ENCODE measurements at regions not wholly inside any gene's neighbourhood (a gene's known extent, or its start where the extent isn't known, plus 50 kb on each side); places are given as distances from the start of the nearest gene placed in this dataset.

GRCh38 chr5:124650147-124650561 lies 96.3 kb downstream of the ZNF608 start:
- TF ChIP-seq CTCF (IDR thresholded peaks at IDR 0.05) (no peak), POLR2A (IDR thresholded peaks at IDR 0.05) (no peak)
